ENCODE measurements at regions not wholly inside any gene's neighbourhood (a gene's known extent, or its start where the extent isn't known, plus 50 kb on each side); places are given as distances from the start of the nearest gene placed in this dataset.

GRCh38 chr6:132868057-132868456 is 53.7 kb downstream of the RPS12 start:
- TF ChIP-seq CTCF (IDR thresholded peaks at IDR 0.05; ENCODE audit: unreplicated experiment), result no peak
- no peak for DNase-seq (ENCODE audit: low spot score, unreplicated experiment)
- Mint-ChIP-seq H3K27ac (no peak overlapping the region), H3K4me3 (ENCODE audit: low read depth) (no peak overlapping the region), H3K36me3 (ENCODE audit: insufficient read depth) (no peaks in the 10 kb centered on the region), H3K9me3 (ENCODE audit: low read depth) (no peaks in the 10 kb centered on the region), H3K27me3 (no peaks in the 10 kb centered on the region), H3K4me1 (ENCODE audit: low read depth) (no peaks in the 10 kb centered on the region)

DNA sequence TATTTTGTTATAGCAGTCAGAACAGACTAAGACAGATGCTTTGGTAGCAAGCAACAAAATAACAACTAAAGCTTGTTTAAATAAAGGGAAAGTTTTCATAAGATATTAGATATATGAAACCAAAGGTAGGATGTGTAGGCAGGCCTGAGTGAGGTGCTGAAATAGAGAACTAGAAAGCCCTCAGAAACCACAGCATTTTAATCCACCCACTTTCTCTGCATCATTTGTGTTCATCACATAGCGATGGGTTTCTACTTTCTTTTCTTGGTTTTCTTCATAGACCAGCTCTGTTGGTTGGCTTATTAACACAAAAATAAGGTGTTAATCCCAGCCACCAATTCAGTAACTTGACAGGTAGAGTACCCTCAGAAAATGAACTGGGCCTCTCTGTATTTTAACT is 58.6 kb downstream of the RPS12 start:
- no peak for DNase-seq (ENCODE audit: low spot score, unreplicated experiment)
- Mint-ChIP-seq H3K27me3 (no peaks in the 10 kb centered on the region), H3K9me3 (ENCODE audit: low read depth) (peaks cover 11% of the 10 kb centered on the region), H3K36me3 (ENCODE audit: insufficient read depth) (no peaks in the 10 kb centered on the region), H3K27ac (no peak overlapping the region), H3K4me3 (ENCODE audit: low read depth) (no peak overlapping the region), H3K4me1 (ENCODE audit: low read depth) (no peaks in the 10 kb centered on the region)
- no peak for TF ChIP-seq CTCF (IDR thresholded peaks at IDR 0.05; ENCODE audit: unreplicated experiment)

GRCh38 chr6:132877003-132877402 is 62.6 kb downstream of the RPS12 start:
- TF ChIP-seq CTCF (IDR thresholded peaks at IDR 0.05; ENCODE audit: unreplicated experiment), result no peak
- H3K4me3 Mint-ChIP-seq (ENCODE audit: low read depth), result no peak overlapping the region
- H3K27ac Mint-ChIP-seq, result no peak overlapping the region
- no peaks in the 10 kb centered on the region for H3K36me3 Mint-ChIP-seq (ENCODE audit: insufficient read depth)
- DNase-seq (ENCODE audit: low spot score, unreplicated experiment), result no peak
- H3K27me3 Mint-ChIP-seq, result no peaks in the 10 kb centered on the region
- no peaks in the 10 kb centered on the region for H3K4me1 Mint-ChIP-seq (ENCODE audit: low read depth)
- peaks cover 11% of the 10 kb centered on the region for H3K9me3 Mint-ChIP-seq (ENCODE audit: low read depth)

GRCh38 chr6:132887204-132887603 is 72.8 kb downstream of the RPS12 start:
- peaks cover 6% of the 10 kb centered on the region for H3K9me3 Mint-ChIP-seq (ENCODE audit: low read depth)
- TF ChIP-seq CTCF (IDR thresholded peaks at IDR 0.05; ENCODE audit: unreplicated experiment), result no peak

DNA sequence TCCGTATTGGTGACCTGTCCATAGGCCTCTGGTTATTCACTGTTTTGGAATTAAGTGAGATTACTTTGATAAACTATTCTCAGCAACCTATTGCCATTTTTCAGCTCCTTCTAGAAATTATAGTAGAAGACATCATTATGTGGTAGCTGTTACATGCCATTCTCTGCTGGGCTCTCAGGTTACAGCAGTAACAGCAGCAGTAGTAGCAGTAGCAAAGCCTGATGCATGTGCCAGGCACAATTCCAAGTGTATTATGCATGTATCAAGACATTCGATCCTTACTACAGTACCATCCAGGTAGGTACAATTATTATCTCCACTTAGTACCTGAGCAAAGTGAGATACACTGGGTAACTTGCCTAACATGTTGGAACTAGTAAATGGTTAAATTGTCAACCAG is 74.3 kb downstream of the RPS12 start:
- Mint-ChIP-seq H3K36me3 (ENCODE audit: insufficient read depth) (no peaks in the 10 kb centered on the region), H3K4me3 (ENCODE audit: low read depth) (no peak overlapping the region), H3K9me3 (ENCODE audit: low read depth) (peaks cover 6% of the 10 kb centered on the region), H3K27me3 (peaks cover 3% of the 10 kb centered on the region), H3K4me1 (ENCODE audit: low read depth) (no peaks in the 10 kb centered on the region), H3K27ac (no peak overlapping the region)
- no peak for DNase-seq (ENCODE audit: low spot score, unreplicated experiment)
- no peak for TF ChIP-seq CTCF (IDR thresholded peaks at IDR 0.05; ENCODE audit: unreplicated experiment)

More at GRCh38 chr6:132887204-132887603, 72.8 kb downstream of the RPS12 start:
- Mint-ChIP-seq H3K27ac (no peak overlapping the region), H3K4me1 (ENCODE audit: low read depth) (no peaks in the 10 kb centered on the region), H3K36me3 (ENCODE audit: insufficient read depth) (no peaks in the 10 kb centered on the region), H3K27me3 (peaks cover 3% of the 10 kb centered on the region), H3K4me3 (ENCODE audit: low read depth) (no peak overlapping the region)
- no peak for DNase-seq (ENCODE audit: low spot score, unreplicated experiment)
